ENCODE measurements at regions not wholly inside any gene's neighbourhood (a gene's known extent, or its start where the extent isn't known, plus 50 kb on each side); places are given as distances from the start of the nearest gene placed in this dataset.
A peak's percentile ranks its signal among the peaks of the same experiment; 100 is the strongest.
"Not testable (repeated sequence)": the region's sequence is repeated elsewhere in the genome, so short reads cannot be mapped to it uniquely, and the experiment has no call there.

- DNase-seq: not testable (repeated sequence)
These were observed 959.4 kb upstream of the DEFB115 start for GRCh38 chr20:30297878-30298595.

- DNase-seq: not testable (repeated sequence)
These were observed 957.2 kb upstream of the DEFB115 start for GRCh38 chr20:30300220-30300642.

GRCh38 chr20:30302786-30303185 is 954.7 kb upstream of the DEFB115 start:
- not testable (repeated sequence) for DNase-seq

DNA sequence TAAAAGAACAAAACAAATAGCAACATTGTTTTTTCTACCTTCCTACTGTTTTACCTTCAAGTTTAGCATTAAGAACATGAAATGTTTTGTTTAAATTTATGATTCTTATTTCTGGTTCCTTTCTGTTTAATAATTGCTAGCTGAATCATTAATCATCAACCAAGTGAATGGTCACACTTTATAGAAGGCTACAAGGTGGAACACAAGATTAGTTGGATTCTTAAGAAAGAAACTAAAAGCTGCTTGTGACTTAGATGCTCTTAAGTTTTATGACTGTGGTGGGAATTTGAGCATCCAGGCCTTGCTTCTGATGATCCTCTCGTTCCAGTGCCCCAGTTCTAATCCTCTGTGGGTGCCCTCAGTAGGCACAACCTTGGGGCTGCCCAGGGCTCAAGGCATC is 947.5 kb upstream of the DEFB115 start:
- not testable (repeated sequence) for DNase-seq

DNA sequence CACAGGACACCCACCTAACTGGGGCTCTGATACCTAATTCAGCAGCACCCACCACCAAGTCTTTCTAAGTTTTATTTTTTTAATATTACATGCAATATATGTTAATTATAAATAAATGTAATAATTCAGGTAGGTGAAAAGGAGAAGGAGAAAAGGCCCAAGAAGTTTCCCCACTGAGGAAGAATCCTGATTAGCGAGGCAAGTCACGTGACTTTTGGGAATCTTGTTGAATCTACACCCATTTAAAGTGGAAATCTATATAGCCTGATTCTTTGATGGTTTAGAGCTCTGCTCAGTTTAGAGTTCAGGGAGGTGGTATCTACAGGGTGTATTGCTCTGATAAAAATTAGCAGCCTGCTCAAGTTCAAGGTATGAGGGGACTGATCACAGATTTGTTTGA is 947.1 kb upstream of the DEFB115 start:
- not testable (repeated sequence) for DNase-seq

DNA sequence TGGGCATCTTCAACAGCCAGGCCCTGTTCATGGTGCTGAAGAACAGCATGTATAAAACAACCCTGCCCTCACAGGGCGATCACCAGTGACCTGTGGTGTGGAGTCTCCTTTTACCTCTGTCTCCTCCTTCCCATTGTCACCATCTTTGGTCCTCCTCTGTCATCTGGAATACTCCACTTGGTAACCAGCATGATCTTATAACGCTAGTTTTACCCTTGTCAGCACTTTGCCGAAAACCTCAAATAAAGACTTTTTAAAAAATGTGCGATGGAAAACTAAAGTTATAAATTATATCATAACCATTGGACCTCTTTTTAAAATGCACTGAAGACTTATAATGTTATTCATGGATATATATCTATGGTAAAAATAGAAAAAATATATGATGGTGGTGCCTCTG is 945.2 kb upstream of the DEFB115 start:
- DNase-seq: not testable (repeated sequence)

GRCh38 chr20:30313660-30314059 is 943.8 kb upstream of the DEFB115 start:
- DNase-seq: not testable (repeated sequence)

DNA sequence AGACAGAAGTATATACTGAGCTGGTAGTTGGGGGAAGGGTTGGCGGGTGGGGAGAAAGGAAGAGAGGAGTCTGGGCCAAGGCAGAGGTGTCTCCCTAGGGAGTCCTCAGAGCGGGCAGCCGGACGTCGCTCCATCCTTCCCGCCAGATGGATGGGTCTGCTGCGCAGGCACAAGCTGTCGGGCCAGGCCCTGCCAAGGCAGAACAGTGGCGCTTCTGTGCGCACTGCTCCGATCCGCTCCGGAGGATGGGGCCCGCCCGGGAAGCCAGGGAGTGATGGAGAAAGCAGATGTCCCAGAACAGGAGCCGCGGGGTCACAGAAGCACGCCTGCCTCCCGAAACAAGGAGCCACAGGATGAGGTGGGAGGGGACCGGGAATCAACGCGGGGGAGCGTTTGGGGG is 941.4 kb upstream of the DEFB115 start:
- not testable (repeated sequence) for DNase-seq

DNA sequence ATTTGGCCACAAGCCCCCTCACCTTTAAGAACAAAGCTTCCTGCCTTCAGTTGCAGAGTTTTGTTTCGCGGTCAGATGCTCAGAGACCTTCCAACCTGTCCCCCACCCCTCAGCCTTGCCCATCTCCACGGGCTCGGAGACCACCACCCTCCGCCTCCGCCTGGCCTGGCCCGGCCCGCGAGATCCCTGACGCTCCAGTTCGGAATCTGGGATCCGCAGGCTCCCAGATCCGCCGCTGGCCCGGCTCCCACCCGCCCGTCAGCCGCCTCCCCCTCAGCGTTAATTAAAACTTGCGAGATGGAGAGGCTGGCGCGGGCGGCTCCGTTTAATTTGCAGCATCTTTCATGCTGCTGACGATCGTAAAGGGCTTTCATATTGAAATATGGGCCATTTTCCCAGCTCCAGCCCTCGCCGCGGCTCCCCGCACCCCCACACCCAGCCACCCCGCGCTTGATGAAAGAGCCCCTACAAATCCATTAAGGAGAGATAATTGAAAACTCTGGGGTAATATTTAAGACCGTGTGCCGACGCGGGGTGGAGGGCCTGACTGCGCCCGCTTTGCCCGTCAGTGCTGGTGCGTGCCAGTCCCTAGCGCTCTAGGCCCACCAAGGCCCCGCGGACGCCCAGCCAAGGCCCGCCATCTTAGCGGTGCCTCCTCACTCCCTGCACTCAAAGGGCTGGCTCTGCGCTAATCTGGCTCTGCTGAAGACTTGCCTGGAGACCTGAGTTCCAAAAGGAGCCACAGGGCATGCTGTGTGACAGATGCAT is 940.7 kb upstream of the DEFB115 start:
- DNase-seq: not testable (repeated sequence)

DNA sequence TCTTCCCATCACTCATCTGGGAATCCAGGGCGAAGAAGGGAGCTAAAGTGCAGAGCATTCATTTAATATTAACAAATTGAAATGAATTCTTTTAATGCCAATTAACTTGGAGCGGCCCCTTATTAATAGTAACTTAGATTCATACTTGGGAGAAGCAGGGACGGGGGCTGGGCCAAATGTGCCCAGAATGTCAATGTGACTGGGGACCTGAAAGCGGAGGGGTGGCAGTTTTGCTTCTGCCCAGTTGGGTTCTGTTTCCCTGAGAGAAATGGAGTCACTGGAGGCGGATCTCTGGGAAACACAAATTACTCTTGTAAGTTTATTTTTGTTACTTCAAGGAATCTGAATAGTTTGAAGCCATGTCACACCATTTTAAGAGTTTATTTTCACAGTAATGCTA is 923.7 kb upstream of the DEFB115 start:
- DNase-seq: not testable (repeated sequence)

DNA sequence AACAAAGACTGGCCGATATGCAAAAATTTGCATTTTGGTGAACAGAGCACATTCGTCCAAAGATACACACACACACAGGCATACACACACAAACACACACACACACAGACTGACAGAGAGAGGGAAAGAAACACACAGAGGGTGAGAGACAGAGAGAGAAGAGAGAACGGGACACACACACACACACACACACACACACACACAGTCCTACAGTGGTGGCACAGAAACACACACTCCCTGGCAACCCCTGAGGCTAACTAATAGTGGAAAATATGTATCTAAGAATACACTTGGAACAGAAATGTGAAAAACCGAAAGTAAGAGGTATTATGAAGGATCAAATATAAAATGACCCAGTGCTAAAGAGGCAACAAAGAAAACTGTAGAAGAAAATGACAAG is 919.9 kb upstream of the DEFB115 start:
- DNase-seq: not testable (repeated sequence)

GRCh38 chr20:30348932-30349331 is 908.5 kb upstream of the DEFB115 start:
- DNase-seq: not testable (repeated sequence)

- DNase-seq: not testable (repeated sequence)
These were observed 900.5 kb upstream of the DEFB115 start for GRCh38 chr20:30356854-30357467.

DNA sequence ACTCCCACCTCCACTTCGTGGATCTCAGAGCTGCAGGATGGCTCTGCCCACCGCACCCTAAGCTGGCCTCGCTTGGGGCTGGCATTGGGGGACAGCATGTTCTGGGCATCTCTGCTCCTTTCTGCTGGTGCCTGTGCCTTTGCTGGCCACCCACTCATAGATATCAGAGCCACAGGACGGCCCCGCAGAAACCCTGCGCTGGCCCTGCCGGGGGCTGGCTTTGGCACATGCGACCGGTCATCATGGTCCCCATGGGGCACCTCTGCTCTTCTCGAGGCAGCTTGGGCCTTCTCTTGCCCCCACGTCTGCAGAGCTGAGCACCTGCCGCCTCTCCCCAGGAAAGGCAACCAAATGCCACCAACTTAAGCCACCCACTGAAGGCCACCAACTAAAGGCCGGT is 895.7 kb upstream of the DEFB115 start:
- not testable (repeated sequence) for DNase-seq

GRCh38 chr20:30376430-30376766 is 881.1 kb upstream of the DEFB115 start:
- DNase-seq: not testable (repeated sequence)

GRCh38 chr20:30376767-30377658 is 880.5 kb upstream of the DEFB115 start:
- peak; percentile 27 for DNase-seq

- DNase-seq: not testable (repeated sequence)
These were observed 879.1 kb upstream of the DEFB115 start for GRCh38 chr20:30378317-30378716.

- DNase-seq: not testable (repeated sequence)
These were observed 878.7 kb upstream of the DEFB115 start for GRCh38 chr20:30378721-30379120.

DNA sequence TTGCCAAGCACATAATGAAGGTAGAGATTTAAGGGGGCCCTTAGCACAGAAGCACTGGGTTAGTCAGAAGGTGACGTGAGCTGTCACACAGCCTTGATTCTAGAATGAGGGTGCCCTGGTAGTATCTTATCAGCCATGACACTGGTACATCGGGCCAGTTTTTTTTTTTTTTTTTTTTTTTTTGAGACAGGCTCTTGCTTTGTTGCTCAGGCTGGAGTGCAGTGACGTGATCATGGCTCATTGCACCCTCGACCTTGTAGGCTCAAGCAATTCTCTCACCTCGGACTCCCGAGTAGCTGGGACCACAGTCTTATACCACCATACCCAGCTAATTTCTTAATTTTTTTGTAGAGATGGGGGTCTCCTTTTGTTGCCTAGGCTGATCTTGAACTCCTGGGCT is 872.6 kb upstream of the DEFB115 start:
- not testable (repeated sequence) for DNase-seq

- not testable (repeated sequence) for DNase-seq
These were observed 871.4 kb upstream of the DEFB115 start for GRCh38 chr20:30386099-30386498.

GRCh38 chr20:30387823-30388222 is 869.6 kb upstream of the DEFB115 start:
- DNase-seq: not testable (repeated sequence)

DNA sequence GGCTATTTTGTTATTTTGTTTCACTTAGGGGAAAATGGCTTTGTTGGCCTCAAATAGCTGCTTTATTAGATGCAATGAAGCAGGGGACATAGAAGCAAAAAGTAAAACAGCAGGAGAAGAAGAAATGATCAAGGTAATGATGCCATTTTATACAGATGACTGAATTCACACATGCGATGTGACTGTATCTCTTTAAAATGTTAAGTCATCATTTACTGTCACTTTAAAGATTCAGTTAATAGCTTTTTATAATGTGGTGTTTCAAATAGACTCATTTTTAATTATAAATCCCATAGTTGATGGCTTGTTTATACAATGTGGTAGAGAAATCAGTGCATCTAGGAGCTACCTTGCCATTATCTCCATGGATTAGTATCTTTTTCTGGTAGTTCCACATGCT is 863.9 kb upstream of the DEFB115 start:
- not testable (repeated sequence) for DNase-seq

GRCh38 chr20:30397111-30397510 is 860.4 kb upstream of the DEFB115 start:
- not testable (repeated sequence) for DNase-seq

All from NCI-H1417 treated with DMSO at 0.1 percent for 48 hours (cell line).